Dermis microvascular lymphatic vessel endothelial cell (primary cell): ENCODE measurements at regions not wholly inside any gene's neighbourhood (a gene's known extent, or its start where the extent isn't known, plus 50 kb on each side); places are given as distances from the start of the nearest gene placed in this dataset.

Experiments used
- DNase-seq, 2 donors: peaks; one replicate each; pipeline versions ENCODE4 v3.0.0 to v3.0.0-alpha.2; 2010; ENCODE audit warnings: low read depth in 2 of 2

DNA sequence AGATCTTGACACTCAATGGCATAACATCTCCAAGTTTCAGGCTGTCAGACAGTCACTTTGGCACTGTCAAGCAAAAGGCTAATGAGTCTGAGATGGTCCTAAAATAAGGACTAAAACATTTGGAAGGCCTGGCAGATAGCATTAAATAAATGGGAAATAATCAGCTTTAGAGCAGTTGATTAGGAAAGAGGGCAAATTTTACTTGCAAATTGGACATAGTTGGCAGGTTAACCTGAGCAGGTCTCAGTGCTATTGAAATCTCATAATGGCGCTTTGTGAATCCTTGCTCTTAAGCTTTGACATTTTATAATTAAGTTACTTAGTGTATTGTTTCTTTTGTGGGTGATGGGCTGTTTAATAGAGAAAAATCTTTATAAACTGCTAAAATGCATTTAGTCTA, 1003.1 kb upstream of the GBE1 start:
- no peak for DNase-seq

DNA sequence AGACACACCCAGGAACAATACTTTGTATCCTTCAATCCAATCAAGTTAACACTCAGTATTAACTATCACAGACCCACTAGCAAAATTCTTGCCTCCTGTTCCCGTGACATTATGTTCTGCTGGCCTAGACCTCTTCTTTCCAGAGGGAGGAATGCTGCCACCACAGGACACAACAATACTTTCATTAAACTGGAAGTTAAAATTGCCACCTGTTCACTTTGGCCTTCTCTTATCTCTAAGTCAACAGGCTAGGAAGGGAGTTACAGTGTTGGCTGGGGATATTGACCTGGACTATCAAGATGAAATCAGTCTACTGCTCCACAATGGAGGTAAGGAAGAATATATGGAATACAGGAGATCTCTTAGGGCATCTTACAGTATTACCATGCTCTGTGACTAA, 1000.4 kb upstream of the GBE1 start:
- DNase-seq: no peak

DNA sequence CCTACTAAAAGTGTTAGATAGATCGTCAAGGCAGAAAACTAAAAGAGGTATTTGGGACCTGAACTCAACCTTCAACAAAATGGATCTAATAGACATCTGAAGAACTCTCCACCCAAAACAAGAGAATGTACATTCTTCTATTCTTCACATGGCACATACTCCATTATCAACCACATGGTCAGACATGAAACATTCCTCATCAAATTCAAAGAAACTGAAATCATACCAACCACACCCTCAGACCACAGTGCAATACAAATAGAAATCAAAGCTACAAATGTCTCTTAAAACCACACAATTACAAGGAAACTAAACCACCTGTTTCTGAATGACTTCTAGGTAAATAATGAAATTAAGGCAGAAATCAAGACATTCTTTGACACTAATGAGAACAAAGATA, 984.1 kb upstream of the GBE1 start:
- DNase-seq: no peak

DNA sequence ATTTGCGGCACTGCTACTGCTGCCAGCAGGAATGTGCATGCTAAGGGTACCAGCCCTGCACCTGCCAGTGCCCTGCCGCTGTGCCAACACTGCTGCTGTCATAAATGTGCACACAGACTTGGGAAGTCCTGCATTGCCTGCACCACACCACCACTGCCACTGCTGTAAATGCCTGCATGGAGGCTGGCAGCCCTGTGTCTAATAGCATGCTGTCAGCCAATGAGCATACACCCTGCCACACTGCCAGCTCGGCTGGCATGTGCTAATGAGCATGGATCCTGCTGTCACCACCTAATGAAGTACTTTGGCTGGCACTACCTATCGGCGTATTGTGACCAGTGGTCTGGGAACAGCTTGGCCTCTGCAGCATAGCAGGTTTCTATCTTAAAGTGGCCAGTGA, 981.8 kb upstream of the GBE1 start:
- no peak for DNase-seq

- no peak for DNase-seq
These were observed 979.9 kb upstream of the GBE1 start for GRCh38 chr3:82741346-82741745.

- no peak for DNase-seq
These were observed 977.9 kb upstream of the GBE1 start for GRCh38 chr3:82739390-82739789.

DNA sequence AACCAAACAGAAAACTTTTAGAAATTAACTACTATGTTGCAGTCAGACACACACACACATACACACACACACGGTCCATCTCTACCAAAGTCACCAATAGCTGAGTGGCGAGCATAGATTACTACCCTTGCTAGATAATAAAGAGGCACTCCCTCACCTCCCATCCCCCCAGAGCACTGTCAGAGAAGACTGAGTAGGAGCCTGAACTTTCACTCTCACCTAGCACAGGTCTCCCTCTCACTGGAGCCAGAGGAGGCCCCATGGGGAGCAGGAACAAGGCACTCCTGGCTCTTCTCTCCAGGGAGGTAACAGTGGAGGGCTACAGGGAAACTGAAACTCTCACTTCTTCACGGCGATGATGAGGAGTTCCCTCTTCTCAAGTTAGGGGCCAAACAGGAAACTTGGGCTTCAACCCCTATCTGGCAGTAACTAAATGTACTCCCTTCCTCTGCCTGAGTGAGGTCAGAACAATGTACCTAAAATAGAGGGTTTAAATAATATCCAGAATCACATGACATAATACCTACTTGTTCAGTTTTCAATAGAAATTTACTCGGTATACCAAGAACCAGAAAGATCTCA, 975.3 kb upstream of the GBE1 start:
- DNase-seq: no peak

- no peak for DNase-seq
These were observed 953.8 kb upstream of the GBE1 start for GRCh38 chr3:82715091-82715856.

DNA sequence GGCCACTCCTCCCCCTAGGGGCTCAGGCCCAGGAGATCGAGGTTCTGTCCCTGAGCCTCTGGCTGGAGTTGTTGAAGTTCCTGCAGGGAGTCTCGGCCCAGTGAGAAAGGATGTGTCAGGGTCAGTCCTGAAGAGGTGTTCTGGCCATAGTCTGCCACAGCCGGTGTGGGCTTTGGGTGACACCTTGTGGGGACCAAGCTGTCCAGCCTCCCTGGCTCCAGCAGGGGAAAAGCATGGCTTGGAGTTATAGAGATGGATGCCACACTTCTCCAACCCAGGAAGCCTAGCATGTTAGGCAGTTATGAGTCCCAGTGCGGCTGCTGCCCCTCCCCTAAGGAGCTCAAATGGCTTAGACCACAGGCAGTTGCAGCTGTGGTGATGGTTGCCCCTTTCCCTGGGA, 945.6 kb upstream of the GBE1 start:
- DNase-seq: no peak

GRCh38 chr3:82685761-82686160, 924.3 kb upstream of the GBE1 start:
- no peak for DNase-seq

- no peak for DNase-seq
These were observed 915.0 kb upstream of the GBE1 start for GRCh38 chr3:82676356-82677026.

DNA sequence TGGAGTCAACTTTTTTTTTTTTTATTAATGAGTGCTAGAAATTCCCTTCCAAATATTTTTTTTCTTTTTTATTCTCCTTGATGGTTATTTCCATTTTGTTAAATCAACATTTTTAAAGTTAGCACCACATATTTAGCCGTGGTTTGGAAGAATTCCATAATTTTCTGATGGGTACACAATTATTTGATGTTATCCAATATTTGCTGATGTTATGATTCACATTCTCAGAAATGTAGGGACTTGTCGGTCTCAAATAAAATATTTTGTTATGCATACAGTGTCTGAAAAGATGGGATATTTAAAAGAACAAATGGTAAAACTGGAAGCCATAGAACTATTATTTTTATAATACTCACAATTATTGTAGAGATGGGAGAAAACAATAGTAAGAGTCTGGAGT, 911.5 kb upstream of the GBE1 start:
- DNase-seq: no peak

DNA sequence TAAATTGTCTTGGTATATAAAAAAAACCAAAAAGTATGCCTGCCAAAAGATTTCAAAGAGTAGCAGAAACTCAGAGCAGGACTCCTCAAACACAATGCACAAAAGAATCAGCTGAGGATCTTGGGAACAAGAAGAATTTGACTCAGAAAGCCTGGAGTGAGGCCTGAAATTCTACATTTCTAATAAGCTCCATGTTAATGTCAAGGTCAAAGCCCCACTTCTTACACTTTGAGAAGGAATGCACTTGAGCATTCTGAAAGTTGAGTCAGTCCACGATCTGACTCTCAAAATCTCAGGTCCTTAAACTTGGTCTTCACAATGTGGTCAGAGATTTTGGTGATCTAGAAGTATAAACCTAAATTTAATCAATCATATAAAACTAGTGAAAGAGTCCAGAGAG, 910.0 kb upstream of the GBE1 start:
- DNase-seq: no peak

DNA sequence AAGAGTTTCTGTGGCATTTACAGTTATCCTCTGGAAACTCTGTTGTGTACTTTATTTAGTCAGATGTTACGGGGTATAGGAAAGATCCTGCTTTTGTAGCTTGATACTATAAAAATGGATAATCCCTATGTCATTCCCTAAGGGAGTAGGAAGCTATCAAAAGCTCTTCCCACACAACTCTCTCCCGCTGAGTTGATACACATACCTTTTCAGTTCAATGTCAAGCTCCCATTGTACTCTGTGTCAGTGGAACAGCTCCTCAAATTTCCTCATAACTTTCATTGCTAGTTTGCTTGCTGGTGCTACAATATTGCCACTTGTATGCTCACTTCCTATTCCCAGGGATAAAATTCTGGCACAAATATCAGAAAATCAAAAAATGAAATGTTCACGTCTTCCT, 893.3 kb upstream of the GBE1 start:
- DNase-seq: no peak

DNA sequence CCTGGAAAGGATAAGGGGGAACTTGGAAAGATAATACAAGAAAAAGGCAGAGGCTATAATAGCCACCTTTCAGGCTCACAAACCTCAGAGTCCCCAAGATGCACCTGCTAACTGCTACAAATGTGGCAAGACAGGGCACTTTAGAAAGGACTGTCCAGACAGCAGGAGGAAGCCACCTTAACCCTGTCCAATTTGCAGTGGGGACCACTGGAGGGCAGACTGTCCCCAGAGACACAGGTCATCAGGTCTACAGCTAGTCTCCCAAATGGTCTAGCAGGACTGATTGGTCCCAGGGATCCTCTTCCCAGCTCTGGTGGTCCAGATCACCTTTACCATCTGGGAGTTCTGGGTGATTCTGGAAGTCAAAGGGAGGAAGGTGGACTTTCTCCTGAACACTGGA, 882.5 kb upstream of the GBE1 start:
- DNase-seq: no peak

DNA sequence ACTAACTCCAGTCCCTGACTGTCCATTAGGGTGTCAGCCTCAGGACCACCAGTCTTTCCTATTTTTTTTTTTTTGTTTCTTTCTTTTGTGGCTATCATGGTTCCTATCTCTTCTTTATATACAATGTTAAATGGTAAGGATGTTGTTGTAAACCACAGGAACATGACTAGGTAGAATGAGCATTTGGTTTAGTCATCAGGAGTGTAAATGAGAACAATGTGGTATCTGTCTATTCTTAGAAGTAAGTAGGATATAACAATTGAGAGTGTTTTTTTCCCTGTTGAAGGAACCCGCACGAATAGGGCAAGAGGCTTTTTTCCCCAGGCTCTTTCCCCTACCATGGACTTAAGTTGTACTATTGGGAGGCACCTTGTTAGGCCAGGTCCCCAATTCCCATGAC, 880.3 kb upstream of the GBE1 start:
- no peak for DNase-seq

DNA sequence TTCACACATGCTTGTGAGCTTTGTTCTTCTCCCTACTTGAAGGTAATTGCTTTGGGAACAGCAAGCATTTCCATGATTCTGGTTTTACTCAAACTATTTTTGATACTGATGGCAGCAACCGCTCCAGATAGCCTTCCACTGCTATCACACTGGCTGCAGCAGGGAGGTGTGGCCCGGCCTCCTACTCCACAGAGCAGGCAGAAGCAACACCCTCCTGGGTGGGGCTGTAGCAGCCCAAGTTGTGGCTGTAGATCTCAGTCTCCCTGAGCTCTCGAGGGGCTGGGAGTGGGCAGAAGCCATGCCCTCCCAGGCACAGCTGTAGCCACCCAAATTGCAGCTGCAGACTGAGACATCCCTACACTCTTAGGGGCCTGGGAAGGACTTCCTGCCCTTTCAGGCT, 878.8 kb upstream of the GBE1 start:
- no peak for DNase-seq

DNA sequence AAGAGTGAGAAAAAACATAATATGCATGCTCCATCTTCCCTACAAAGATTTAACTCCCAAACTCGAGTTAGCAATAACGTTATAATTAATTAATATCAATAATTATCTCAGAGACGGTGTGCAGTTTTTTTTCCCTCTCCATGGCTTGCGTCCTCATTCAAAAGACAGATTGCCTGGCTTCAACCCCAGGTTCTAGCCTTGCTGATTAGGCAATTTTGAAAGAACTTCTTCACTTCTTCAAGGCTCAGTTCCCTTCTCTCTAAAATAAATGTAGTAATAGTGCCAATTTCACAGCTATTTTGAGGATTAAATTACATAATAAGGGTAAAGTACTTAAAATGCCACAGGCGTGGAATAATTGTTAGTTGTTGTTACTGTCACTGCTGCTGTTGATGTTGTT, 876.1 kb upstream of the GBE1 start:
- no peak for DNase-seq

- no peak for DNase-seq
These were observed 874.7 kb upstream of the GBE1 start for GRCh38 chr3:82636177-82636576.

GRCh38 chr3:82633319-82633718, 871.9 kb upstream of the GBE1 start:
- DNase-seq: no peak

DNA sequence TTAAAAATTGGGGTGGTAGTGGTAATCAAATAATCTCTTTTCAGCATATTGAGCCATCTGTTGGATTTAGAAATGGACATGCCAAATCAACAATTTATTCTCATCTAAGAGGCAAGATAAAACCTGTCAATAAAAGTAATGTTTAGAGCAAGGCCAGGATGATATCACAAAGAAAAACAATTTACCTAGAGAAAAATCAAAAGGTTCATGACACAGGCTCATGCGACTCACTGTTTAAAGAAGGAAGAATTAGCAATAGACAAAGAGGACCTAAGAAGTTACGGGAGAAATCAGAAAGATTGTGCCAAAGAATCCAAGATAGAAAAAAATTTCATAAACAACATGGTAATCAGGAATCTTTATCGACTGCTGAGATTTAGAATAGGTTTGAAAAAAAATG, 868.5 kb upstream of the GBE1 start:
- DNase-seq: no peak

DNA sequence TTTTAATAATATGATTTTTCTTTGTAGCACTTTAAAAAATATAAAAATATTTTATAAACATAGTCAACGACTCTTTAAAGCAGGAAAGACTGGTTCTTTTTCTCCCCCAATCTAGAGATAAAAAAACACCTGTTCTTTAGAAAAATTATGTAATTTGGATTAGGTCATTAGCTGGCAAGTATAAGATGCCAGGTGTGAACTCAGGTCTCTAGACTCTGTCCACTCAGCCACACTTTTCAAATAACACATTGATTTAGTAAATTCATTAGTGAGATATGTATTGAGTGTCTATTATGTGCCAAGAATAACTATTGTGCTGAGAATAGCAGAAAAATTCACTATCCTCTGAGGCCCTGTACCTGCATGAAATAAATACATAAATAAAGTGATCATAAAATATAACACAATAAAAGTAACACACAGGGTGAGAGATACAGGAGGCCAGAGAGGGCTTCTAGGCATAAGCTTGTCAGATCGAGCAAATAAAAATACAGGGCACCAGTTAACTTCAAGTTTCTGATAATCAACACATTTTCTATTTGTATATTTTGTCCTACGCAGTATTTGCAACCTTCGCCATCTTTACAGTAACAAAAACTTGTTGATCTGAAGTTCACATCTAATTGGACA, 867.1 kb upstream of the GBE1 start:
- no peak for DNase-seq

- no peak for DNase-seq
These were observed 866.3 kb upstream of the GBE1 start for GRCh38 chr3:82627733-82628132.
